GM12864 (cell line): ENCODE measurements at regions not wholly inside any gene's neighbourhood (a gene's known extent, or its start where the extent isn't known, plus 50 kb on each side); places are given as distances from the start of the nearest gene placed in this dataset.
"Not testable (repeated sequence)": the region's sequence is repeated elsewhere in the genome, so short reads cannot be mapped to it uniquely, and the experiment has no call there.

Experiments used
- DNase-seq: peaks from one replicate; pipeline ENCODE4 v3.0.0-alpha.2; 2011; ENCODE audit warnings: low read depth
- H3K4me3 ChIP-seq: 2 replicates; pipeline ENCODE4 v1.5.1; 2011; ENCODE audit warnings: mild to moderate bottlenecking, low read depth, low read length, control low read depth
- TF ChIP-seq, protein P1 (sequence below): IDR thresholded peaks from 2 replicates; pipeline ENCODE4 v1.5.1; 2011; ENCODE audit warnings: low read depth, mild to moderate bottlenecking, moderate library complexity, low read length, control low read depth, inconsistent platforms; ENCODE audit errors: missing control alignments

DNA sequence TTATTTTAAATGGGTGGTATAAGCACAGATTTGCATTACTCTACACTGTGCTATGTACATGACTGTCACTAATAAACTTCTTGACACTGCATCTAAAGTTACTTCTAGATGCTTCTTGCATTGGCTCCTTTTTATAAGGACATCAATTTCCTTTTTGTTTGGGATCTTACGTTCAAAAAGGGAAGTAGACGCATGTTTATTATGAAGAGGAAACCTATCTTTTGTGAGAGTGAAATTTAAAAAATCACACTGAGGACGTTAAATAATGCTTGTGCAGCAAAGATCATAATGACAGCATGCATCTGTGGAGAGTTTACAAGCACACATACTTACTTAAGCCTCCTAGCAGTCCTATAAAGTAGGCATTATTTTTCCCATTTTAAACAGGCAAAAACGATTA lies 479.5 kb downstream of the CD83 start:
- DNase-seq, result no peak
- TF ChIP-seq, protein P1, sequence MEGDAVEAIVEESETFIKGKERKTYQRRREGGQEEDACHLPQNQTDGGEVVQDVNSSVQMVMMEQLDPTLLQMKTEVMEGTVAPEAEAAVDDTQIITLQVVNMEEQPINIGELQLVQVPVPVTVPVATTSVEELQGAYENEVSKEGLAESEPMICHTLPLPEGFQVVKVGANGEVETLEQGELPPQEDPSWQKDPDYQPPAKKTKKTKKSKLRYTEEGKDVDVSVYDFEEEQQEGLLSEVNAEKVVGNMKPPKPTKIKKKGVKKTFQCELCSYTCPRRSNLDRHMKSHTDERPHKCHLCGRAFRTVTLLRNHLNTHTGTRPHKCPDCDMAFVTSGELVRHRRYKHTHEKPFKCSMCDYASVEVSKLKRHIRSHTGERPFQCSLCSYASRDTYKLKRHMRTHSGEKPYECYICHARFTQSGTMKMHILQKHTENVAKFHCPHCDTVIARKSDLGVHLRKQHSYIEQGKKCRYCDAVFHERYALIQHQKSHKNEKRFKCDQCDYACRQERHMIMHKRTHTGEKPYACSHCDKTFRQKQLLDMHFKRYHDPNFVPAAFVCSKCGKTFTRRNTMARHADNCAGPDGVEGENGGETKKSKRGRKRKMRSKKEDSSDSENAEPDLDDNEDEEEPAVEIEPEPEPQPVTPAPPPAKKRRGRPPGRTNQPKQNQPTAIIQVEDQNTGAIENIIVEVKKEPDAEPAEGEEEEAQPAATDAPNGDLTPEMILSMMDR, result no peak
- no peak overlapping the region for H3K4me3 ChIP-seq

DNA sequence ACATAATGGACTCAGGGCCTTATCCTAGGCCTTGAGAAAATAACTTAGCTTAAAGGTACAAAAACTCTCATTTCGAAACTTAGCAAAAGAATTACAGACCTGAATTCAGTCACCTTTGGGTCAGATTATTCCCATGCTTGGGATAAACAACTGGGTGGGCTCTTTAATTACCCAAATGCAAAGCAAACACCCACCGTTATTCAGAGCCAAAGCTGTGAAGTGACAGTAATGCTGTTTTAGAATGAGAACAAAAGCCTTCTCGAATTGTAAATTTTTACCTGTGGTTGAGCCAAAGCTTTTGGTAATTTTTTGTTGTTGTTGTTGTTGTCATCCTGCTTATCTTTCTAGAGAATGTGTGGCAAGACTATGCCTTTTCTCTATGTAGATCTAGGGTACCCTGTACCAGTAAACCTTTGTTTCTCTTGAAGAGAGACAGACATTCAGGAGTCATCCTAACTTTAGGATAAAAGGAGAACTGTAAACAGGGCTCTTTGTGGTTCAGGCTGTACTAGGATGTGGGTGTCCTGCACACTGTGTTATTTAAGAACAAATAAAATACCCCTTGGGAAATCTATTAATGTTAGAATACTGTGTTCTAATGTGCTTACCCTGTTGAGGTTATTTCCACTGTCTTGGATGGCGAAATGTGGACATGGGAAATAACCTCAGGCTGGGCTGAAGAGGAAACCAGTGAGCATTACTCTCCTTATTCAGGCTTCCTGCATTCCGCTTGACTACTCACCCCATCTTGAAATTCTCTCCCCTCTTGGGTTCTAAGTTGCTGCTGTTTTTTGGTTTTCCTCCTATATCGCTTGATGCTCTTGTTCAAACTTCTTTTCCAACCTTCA lies 480.7 kb downstream of the CD83 start:
- no peak for DNase-seq
- TF ChIP-seq, protein P1, result no peak
- no peak overlapping the region for H3K4me3 ChIP-seq

DNA sequence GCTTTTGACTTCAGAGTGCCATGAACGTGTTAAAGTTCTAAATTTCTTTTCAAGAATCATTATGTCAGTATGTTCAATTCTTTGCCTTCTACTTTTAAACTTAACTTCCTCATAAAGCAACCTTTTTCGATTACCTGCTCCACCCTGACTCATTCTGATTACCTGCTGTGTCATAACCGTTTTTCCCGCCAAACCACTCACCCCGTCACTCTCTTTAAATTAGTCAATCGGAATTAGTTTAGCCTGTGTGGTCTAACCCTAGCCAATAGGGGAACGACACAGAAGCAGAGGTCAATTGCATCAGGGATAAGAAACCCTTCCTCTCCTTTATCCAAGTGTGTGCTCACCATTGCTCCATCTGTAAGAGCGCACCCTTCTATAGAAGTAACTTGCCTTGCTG lies 482.7 kb downstream of the CD83 start:
- not testable (repeated sequence) for H3K4me3 ChIP-seq, DNase-seq

DNA sequence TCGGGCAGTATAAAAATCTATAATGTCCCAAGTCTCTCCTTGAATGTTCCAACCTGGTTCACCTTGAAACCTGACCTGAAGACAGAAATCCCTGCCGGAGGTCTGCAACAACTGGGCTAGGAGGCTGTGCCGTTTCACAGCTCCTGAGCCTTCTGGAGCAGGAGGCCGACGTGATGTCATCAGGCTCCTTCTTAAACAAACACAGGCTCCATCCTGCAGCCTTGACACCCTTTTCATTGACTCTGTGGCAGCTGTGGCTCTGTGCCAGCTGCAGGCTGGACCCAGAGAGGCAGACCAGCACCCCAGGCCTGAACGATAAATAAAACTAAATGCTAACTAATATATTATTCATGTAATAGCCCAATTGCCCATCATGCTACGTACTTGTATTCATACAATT lies 483.9 kb downstream of the CD83 start:
- no peak overlapping the region for H3K4me3 ChIP-seq
- DNase-seq, result no peak
- TF ChIP-seq, protein P1, result no peak

DNA sequence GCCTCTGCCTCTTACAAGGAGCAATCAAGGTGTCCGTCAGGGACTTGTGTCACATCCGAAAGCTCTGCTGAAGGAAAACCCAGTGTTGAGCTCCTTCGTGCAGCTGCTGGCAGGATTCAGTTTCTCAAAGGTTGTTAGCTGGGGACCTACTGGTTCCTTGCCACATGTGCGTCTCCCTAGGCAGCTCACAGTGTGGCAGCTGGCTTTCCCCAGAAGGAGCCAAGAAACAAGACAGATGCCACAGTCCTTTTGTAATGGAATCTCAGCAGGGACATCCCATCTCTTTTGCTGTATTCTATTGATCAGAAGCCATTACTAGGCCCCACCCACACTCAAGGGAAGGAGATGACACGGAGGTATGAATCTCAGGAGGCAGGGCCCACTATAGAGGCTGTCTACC lies 488.8 kb downstream of the CD83 start:
- no peak overlapping the region for H3K4me3 ChIP-seq
- TF ChIP-seq, protein P1, result no peak
- DNase-seq, result no peak

DNA sequence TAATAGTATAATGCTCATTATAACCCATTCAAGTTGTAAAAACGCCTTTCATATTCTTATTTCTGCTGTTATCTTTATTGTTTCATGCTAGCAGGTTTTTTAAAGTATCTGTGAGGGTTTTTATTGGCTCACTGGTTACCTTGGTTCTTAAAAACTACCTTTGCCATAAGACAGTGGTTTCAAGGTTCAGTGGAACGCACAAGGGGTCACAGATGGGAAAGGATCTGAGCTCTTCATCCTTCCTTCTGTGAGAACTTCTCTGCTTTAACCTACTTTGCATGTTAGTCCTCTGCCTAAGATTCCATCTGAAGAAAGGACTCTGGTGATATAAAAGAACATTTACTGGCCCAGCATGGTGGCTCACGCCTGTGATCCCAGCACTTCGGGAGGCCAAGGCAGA lies 492.6 kb downstream of the CD83 start:
- no peak overlapping the region for H3K4me3 ChIP-seq
- no peak for DNase-seq
- TF ChIP-seq, protein P1, result no peak

DNA sequence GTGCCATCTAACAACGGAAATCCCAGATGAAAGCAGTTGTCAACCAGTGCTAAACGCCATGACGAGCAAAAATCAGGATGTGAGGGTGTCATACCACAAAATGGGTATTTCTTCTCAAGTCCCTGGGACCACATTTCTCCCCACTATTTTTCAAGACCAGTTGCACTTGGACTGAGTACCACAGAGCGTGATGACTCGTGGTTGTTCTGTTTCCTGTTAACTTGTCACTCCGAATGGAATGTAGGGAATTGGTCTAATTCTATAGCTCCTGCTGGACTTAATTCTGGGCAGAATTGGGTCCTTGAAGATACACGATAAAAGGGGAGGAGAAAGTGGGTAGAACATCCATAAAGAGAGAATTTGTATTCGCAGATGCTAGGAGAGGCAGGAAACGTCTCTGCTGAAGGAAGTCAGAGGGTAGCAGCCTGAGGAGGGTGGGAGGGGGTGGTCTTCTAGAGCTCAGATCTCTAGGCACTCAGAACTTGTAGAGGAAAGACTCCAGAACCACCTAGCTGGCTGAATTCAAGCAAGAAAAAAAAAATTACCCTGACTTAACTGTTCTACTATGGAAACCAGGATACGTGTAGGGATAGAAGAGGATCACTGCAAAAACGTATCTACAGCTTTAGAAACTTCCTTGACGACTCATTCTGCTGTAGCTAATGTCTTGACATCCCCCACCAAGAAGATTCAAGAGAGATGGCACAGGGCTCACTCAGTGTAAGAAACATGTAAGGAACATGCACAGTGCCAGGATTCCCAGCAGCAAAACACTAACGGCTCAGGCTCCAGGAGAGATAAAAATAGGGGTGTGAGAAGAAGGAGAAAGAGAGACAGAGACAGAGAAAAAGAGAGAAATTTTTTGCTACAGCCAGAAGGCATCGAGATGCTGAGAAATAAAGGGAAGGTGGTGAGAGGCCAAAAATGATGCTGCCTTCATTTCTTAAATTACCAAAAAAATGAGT lies 494.7 kb downstream of the CD83 start:
- TF ChIP-seq, protein P1, result no peak
- DNase-seq, result no peak
- H3K4me3 ChIP-seq, result no peak overlapping the region
